HTR-8/SVneo (cell line): ENCODE measurements at regions not wholly inside any gene's neighbourhood (a gene's known extent, or its start where the extent isn't known, plus 50 kb on each side); places are given as distances from the start of the nearest gene placed in this dataset.

Experiments used
- DNase-seq: peaks from one replicate; pipeline ENCODE4 v3.0.0; 2011; ENCODE audit warnings: low spot score, mixed read lengths; ENCODE audit not compliant: insufficient read length
- FAIRE-seq: peaks from 2 replicates; lab custom pipeline; 2011; peaks lifted over from hg19 to GRCh38; lab: Jason Lieb, UNC

DNA sequence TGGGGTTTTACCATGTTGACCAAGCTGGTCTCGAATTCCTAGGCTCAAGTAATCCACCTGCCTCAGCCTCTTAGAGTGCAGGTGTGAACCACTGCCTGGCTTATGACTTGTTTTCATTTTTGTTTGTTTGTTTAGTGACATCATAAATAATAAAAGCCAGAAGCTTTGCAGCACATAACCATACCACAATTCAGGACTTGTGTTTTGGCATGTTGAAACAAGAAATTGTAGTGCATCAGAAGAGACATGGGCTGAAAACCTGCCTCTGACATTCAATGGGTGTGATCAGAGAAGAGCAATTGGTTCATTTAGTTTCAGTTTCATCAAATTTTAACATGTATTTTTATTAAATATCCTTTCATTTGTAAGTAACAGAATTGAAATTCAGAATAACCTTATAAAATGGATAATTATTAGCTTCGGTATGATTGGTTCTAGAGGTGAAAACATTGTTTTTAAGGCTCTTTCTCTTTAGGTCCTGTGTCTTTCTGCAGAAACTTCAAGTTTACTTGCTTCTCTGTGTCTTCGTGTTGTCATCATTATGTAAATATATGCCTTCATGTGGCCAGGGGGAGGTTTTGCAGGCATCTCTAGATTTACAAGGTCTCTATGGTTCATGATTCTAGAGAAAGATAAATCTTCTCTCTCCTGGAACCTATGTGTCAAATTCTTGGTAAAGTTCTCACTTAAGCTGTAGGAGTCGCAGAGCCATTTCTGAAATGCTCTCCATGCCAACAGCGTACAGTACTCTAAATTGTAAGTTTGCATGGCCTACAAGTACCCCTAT is 312.0 kb downstream of the KCNC2 start:
- no peak for DNase-seq
- no peak for FAIRE-seq

DNA sequence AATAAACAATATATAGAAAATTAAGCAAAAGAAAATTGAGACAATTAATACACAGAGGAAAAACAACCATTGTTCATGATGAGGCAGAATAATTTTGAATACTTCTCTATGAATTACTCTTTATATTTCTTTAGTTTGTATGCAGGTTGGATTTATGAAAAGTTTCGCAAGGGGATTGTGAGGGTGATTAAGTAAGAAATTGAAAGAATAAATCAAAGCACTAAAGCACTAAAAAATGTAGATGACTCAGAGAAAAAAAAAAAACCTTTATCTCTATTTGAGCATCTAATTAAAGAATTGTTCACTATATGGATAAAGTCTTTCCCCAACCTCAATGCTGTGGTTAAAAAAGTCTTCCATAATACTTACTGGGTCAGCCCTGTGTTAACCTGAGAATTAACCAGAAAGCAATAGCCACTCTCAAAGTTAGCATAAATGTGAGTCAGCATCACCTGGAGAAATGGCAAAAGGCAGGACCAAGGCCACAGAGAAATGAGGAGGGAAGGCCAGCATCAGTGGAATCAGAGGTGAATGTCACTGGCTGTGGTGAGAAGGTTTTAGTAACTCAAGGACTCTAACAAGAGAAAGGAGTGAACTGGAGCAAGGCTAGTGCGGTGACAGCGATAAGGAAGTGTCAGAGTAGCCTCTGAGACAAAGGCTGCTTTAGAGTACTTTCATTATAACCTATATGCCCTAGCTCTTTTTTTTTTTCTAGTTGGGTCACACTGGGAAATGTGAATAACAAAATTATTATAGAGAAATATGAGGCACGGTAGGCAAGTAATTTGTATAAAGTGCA is 310.4 kb downstream of the KCNC2 start:
- DNase-seq (no peak), FAIRE-seq (no peak)

DNA sequence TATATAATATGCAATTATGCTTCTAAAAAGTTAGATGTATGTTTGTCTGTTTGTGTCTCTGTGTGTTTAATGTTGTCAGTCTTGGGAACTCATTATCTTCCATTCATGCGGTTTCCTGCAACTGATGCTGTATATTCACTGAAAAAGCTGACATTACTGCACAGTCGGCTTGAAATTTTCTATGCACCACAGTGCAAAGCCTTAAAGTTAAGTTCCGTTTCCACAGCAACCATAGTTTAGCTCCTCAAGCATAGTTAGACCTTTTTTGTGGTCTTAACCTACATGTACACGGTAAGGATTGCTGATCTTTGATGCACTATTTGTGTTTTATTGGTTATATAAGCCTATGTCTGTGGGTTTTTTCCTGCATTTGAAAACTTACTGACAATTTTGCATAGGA is 309.4 kb downstream of the KCNC2 start:
- DNase-seq = no peak
- FAIRE-seq = no peak

- DNase-seq = no peak
Measured at GRCh38 chr12:74903522-74903921, 306.1 kb downstream of the KCNC2 start.

GRCh38 chr12:74906224-74906623 is 303.4 kb downstream of the KCNC2 start:
- FAIRE-seq = no peak

More at GRCh38 chr12:74903522-74903921, 306.1 kb downstream of the KCNC2 start:
- no peak for FAIRE-seq

DNA sequence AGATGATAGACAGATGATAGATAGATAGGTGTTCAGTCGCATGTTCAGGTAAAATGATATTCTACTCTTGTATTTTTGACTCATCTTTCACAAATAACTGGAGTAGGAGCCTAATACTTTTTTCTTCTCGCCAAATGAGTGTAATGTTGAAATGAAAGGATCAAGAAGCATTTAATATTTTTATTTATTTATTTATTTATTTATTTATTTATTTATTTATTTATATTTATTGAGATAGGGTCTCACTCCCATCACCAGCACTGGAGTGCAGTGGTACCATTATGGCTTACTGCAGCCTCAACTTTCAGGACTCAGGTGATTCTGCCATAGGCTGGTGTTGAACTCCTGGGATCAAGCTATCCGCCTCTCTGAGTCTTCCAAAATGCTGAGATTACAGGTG is 298.8 kb downstream of the KCNC2 start:
- DNase-seq (no peak), FAIRE-seq (no peak)

More at GRCh38 chr12:74906224-74906623, 303.4 kb downstream of the KCNC2 start:
- DNase-seq = no peak

DNA sequence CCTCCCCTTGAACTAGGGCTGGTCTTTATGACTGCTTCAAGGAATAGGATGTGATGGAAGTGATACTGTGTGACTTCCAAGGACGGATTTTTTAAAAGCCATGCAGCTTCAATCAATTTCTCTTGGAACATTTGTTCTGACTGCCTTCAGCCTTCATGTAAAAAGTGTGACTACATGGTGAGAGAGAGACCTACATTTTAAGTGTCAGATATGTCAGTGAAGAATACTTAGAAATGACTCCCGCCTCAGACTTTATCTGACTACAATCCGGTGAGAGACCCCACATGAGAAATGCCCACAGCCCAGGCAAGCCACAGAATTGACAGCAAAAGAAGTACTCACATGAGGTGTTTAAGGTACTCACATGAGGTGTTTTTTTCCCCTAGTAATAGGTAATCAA is 295.3 kb downstream of the KCNC2 start:
- DNase-seq (no peak), FAIRE-seq (no peak)

GRCh38 chr12:74915718-74916117 is 293.9 kb downstream of the KCNC2 start:
- FAIRE-seq = no peak

DNA sequence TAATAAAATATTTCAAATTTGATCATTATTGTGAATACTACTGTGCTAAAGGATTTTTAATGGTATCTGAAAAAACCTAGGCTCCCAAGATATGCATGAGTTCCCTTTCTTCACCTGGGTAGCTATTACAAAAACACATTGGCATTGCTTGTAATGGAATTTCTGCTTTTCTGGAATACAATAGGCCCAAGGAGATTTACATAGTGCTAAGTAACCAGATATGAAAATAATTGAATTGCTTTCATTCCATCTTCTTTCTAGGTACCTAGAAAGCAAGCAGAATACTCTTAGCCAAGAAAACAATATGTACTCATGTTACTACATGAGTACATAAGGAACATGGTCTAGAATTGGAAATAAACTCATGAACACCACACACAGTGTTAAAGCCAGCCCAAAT is 291.9 kb downstream of the KCNC2 start:
- no peak for FAIRE-seq

More at GRCh38 chr12:74915718-74916117, 293.9 kb downstream of the KCNC2 start:
- no peak for DNase-seq

DNA sequence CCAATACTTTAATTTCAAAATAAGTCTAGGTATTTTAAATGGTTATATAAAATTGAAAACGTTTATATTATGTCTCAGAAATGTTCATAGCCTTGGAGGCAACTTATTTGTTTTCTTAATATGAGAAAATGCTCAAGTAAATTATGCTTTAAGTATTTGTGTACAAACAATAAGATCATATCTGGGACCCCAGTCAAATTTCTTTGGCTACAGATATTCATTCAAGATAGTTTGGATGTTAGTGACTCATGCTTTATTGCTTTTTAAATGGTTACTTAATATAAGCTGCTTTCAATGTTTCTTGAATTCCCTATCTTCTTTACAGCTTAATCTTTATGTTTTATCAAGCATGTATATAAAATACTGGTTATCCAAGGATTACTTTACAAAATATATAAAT is 291.3 kb downstream of the KCNC2 start:
- DNase-seq (no peak), FAIRE-seq (no peak)

More for the DNA sequence above, 291.9 kb downstream of the KCNC2 start:
- DNase-seq = no peak

DNA sequence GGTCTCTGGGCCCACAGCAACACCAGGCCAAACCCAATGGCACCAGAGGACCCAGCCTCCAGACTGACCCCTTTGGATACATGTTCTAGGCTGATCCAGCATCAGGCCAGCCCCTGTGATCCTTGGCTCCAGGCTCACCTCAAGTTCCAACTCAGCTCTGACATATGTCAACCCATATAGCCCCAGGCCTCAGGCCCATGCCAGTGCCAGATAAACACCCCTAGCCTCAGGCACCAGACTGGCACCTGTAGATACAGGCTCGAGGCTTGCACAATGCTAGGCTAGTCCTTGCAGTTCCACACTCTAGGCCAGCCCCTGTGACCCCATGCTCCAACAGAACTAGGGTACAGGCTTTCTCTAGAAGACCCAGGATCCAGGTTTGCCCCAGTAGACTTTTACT is 287.5 kb downstream of the KCNC2 start:
- FAIRE-seq (no peak), DNase-seq (no peak)

DNA sequence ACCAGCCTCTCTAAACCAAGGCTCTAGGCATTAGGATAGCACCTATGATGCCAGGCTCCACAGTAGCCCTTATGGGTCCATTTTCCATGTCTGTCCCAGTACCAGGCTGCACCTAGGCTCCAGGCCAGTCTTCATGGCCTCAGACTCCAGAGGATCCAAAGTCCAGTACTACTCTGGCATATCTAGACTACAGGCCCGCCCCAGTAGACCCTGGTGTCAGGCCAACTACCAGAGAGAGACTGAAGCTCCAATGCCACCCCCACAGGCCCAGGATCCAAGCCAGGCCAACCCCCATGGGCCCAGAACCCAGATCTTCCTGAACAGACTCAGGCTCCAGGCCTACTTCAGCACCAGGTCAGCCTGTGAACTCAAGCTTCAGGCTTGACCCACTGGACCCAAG is 287.0 kb downstream of the KCNC2 start:
- DNase-seq = no peak
- no peak for FAIRE-seq

DNA sequence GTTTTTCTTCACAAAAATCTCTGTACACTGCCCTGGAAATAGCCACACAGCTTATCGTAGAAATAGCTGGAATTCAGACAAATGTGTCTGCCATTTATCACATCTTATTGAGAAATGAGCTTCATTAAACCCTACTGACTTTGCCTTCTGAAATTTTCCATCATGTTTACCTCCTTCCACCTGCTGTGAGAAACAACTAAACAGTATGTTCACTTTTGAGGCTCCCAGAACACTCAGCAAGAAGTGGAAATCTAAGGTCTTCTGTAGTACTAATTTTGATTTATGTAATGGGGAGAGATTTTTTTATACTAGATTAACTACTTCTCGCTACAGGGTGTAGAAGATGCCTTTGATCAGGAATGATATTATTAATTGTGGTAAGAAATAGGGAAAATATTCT is 268.0 kb downstream of the KCNC2 start:
- no peak for FAIRE-seq
- no peak for DNase-seq

DNA sequence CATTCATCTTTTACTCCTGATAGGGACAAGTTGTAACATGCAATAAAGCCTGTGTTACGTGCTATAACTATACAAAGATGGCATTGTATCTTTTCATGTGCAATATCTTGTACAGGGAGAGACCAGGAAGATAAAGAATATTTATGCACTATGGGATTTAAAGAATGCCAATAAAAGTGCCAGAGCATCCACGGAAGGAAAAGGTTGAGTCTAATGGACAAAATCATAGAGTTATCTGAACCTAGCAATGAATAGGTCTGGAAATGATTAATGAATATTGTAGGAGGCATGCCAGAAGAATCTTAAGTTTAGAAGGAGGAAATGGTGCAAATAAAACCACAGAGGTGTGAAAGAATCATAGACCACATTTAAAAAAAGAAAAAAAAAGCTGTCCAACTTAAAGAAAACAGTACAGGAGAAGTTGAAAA is 263.9 kb downstream of the KCNC2 start:
- DNase-seq (no peak), FAIRE-seq (no peak)

- FAIRE-seq (no peak), DNase-seq (no peak)
Measured at GRCh38 chr12:74953697-74954096, 255.9 kb downstream of the KCNC2 start.

GRCh38 chr12:74957231-74957630 is 252.4 kb downstream of the KCNC2 start:
- DNase-seq (no peak), FAIRE-seq (no peak)

GRCh38 chr12:74957634-74958033 is 252.0 kb downstream of the KCNC2 start:
- no peak for DNase-seq
- FAIRE-seq = no peak

DNA sequence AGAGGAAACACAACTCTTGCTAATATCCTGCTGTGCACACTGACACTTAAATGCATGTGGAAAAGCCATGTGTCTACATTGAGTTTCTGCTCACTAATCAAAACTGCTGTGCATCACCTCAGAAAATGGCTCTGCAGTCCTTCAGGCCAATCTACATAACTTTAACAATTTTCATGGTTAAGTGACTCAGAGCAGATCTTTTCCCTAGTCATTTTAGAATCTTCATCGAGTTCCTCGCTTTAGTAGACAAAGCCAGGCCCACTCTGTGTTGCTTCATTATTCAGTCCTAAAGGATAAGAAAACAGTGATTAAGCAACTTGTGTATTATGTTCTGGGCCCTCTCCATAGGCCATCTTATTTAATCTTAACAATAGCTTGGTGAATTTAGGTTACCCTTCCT is 250.0 kb downstream of the KCNC2 start:
- DNase-seq = no peak
- no peak for FAIRE-seq

DNA sequence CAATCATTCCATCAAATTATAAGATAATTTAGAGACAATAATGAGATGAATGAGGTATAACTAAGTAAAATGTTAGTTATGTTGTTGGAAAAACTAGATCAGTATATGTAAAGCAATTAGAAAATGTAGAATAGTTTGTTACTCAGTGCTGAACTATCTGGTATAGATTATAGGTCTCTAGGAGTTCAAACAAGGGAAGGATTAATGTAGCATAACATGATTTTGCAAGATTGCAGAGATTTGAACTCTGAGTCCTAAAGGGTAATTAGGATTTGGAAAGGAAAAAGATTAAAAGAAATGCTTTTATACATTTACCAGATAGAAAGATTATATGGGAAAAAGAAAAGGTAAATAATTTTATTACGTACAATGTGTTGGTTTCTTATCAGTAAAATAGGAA is 246.3 kb downstream of the KCNC2 start:
- FAIRE-seq = no peak
- DNase-seq = no peak

GRCh38 chr12:74963867-74964331 is 245.7 kb downstream of the KCNC2 start:
- FAIRE-seq (no peak), DNase-seq (no peak)

- no peak for DNase-seq
- no peak for FAIRE-seq
Measured at GRCh38 chr12:74964390-74964789, 245.2 kb downstream of the KCNC2 start.
